Esophagus muscularis mucosa (tissue), 4 donors: ENCODE measurements at regions not wholly inside any gene's neighbourhood (a gene's known extent, or its start where the extent isn't known, plus 50 kb on each side); places are given as distances from the start of the nearest gene placed in this dataset.

Experiments
- EP300 ChIP-seq: sonication (generic); formaldehyde crosslinking; IDR thresholded peaks from one replicate; pipeline ENCODE4 v1.6.1; 2017; ENCODE audit warnings: antibody characterized with exemption
- POLR2A ChIP-seq: fragments of 450-650 bp; IDR thresholded peaks from one replicate; pipeline ENCODE4 v1.6.1; 2017; ENCODE audit warnings: antibody characterized with exemption, moderate library complexity, mild to moderate bottlenecking, low read depth
- POLR2AphosphoS5 ChIP-seq, 2 donors: sonication (generic); formaldehyde crosslinking; IDR thresholded peaks; one replicate each; pipeline ENCODE4 v1.6.1; 2017; ENCODE audit warnings: antibody characterized with exemption in 2 of 2
- TF ChIP-seq, protein P1 (sequence below), 3 experiments: fragments of 200-600 bp in 2 of 3; fragments of 450-650 bp in 1 of 3; sonication (generic) in 2 of 3; IDR thresholded peaks; one replicate each; pipeline ENCODE4 v1.5.1; 2017 to 2019; ENCODE audit warnings: antibody characterized with exemption in 3 of 3, mild to moderate bottlenecking in 2 of 3, moderate library complexity in 1 of 3

DNA sequence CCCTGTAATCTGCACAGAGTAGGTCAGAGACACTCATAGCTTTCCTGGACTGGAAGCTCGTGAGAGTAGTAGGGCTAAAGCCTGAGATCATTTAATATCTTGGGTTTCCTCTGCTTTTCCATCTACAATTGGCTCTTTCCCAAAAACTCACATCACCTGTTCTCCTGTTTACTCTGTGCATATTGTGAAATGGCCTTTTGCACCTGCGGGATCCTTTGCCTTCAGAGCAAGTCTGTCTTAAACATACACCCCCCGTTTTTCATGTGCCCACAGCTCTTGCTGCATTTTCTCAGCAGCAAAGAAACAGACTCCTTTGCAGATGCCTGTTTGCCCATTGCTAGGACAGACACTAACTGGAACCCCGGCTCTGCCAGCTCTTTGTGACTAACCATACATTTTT lies 608.3 kb upstream of the PCDH10 start:
- TF ChIP-seq POLR2AphosphoS5 (IDR thresholded peaks at IDR 0.05) (no peak), POLR2A (no peak), EP300 (no peak)
- TF ChIP-seq, protein P1, sequence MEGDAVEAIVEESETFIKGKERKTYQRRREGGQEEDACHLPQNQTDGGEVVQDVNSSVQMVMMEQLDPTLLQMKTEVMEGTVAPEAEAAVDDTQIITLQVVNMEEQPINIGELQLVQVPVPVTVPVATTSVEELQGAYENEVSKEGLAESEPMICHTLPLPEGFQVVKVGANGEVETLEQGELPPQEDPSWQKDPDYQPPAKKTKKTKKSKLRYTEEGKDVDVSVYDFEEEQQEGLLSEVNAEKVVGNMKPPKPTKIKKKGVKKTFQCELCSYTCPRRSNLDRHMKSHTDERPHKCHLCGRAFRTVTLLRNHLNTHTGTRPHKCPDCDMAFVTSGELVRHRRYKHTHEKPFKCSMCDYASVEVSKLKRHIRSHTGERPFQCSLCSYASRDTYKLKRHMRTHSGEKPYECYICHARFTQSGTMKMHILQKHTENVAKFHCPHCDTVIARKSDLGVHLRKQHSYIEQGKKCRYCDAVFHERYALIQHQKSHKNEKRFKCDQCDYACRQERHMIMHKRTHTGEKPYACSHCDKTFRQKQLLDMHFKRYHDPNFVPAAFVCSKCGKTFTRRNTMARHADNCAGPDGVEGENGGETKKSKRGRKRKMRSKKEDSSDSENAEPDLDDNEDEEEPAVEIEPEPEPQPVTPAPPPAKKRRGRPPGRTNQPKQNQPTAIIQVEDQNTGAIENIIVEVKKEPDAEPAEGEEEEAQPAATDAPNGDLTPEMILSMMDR (IDR thresholded peaks at IDR 0.05) = no peak
